NCI-H82 (cell line): ENCODE measurements at regions not wholly inside any gene's neighbourhood (a gene's known extent, or its start where the extent isn't known, plus 50 kb on each side); places are given as distances from the start of the nearest gene placed in this dataset.
"Not testable (repeated sequence)": the region's sequence is repeated elsewhere in the genome, so short reads cannot be mapped to it uniquely, and the experiment has no call there.

Source experiments
- DNase-seq: peaks from one replicate; lab custom pipeline; 2025; lab: John Stamatoyannopoulos, UW

- no peak for DNase-seq
These were observed 2425.1 kb upstream of the PCDH20 start for GRCh38 chr13:63840551-63841421.

DNA sequence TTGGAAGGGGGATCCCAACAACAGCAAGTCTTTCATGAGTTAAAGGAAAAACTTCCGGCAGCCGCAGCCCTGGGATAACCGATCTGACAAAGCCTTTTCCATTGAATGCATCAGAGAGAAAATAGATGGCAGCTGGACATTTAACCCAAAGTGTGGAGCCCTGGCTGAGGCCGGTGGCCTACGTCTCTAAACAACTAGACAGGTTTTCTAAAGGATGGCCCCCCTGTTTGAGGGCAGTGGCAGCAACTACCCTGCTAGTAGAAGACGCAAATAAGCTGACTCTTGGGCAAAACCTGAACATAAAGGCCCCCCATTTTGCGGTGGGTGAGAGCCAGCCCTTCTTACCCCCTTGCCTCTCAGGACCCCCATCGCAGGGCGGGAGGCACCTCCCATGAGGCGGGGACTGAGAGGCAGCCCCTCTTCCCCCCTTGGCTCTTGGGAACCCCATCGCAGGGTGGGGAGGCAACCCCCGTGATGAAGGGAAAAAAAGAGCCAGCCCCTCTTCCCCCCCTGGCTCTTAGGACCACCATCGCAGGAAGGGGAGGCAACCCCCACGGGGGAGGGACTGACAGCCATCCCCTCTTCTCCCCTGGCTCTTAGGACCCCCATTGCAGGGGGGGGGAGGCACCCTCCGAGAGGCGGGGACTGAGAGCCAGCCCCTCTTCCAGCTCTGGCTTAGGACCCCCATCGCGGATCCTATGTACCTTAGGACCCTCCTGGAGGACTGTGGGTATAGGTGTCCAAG is 2422.9 kb upstream of the PCDH20 start:
- no peak for DNase-seq

DNA sequence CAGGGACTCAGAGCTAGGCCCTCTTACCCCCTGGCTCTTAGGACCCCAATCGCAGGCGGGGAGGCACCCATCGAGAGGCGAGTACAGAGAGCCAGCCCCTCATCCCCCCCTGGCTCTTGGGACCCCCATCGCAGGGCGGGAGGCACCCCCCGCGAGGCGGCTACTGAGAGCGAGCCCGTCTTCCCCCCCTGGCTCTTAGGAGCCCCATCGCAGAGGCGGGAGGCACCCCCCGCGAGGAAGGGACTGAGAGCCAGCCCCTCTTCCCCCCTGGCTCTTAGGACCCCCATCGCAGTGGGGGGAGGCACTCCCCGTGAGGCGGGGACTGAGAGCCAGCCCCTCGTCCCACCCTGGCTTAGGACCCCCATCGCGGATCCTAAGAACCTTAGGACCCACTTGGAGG is 2422.1 kb upstream of the PCDH20 start:
- not testable (repeated sequence) for DNase-seq

GRCh38 chr13:63829609-63830008 is 2414.0 kb upstream of the PCDH20 start:
- DNase-seq = not testable (repeated sequence)

DNA sequence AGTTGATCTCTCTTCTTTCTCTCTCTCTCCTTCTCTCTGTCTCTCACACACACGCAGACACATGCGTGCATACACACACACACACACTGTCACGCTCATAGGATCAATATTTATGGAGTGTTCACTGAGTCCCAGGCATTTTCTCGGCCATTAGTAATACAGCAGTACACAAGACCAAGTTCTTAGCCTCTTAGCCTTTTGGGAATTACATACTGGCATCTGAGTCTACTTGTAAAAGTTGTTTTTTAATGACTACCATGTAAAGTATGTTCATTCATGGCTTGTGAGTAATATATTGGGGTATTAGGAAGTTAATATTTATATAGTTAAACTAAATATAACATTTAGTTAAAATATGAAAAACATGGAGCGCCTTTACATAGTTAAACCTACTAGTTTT is 2406.1 kb upstream of the PCDH20 start:
- DNase-seq = not testable (repeated sequence)

- DNase-seq = not testable (repeated sequence)
These were observed 2395.9 kb upstream of the PCDH20 start for GRCh38 chr13:63811428-63812004.

GRCh38 chr13:63791134-63791533 is 2375.5 kb upstream of the PCDH20 start:
- DNase-seq = not testable (repeated sequence)

GRCh38 chr13:63774133-63774532 is 2358.5 kb upstream of the PCDH20 start:
- no peak for DNase-seq

DNA sequence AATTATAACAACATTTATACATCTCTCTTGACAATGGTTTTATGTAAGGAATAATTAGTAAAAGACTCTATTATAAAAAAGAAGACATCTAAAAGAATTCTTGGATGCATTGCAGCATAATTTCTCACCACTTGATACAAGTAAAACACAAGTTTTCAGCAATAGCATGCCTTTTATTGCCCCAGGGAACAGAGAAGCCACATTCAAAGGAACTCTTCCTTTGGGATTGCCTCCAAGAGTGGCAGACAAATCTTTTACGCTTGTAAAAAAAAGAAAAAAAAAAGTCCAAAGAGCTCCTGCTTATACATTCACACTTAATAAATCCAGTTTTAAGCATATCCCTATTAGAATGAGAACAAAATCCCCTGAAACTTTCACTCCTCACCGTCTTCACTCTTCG is 2357.8 kb upstream of the PCDH20 start:
- no peak for DNase-seq

- not testable (repeated sequence) for DNase-seq
These were observed 2342.0 kb upstream of the PCDH20 start for GRCh38 chr13:63757683-63758082.

DNA sequence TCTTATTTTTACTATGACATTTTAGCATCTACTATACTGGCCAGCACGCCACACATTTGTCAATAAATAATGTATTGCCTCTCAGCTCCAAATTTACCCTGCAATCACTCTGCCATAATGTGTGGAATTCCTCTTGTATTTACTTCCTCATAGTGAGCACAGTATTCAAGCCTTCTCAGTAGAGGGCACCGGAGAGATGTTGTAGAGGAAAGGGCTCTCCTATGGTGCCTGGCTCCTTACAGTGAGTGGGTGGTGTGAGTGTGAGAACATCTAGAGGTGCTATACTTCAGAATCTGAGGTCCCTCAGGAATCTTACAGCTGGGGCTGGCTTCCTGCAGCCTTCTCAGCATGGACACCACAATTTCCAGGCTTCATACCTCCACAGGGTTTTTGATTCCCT is 2334.2 kb upstream of the PCDH20 start:
- not testable (repeated sequence) for DNase-seq

DNA sequence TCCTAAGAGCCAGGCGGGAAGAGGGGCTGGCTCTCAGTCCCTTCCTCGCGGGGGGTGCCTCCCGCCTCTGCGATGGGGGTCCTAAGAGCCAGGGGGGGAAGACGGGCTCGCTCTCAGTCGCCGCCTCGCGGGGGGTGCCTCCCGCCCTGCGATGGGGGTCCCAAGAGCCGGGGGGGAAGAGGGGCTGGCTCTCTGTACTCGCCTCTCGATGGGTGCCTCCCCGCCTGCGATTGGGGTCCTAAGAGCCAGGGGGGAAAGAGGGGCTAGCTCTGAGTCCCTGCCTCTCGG is 2326.1 kb upstream of the PCDH20 start:
- not testable (repeated sequence) for DNase-seq

- DNase-seq = no peak
These were observed 2325.6 kb upstream of the PCDH20 start for GRCh38 chr13:63741029-63741813.

DNA sequence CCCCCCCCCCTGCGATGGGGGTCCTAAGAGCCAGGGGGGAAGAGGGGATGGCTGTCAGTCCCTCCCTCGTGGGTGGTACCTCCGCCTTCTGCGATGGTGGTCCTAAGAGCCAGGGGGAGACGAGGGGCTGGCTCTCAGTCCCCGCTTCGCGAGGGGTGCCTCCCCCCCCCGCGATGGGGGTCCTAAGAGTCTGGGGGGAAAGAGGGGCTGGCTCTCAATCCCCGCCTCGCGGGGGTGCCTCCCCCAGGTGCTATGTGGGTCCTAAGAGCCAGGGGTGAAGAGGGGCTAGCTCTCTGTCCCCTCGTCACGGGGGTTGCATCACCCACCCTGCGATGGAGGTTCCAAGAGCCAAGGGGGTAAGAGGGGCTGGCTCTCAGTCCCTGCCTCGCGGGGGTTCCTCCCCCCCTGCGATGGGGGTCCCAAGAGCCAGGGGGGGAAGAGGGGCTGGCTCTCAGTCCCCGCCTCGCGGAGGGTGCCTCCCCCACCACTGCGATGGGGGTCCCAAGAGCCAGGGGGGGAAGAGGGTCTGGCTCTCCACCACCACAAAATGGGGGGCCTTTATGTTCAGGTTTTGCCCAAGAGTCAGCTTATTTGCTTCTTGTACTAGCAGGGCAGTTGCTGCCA is 2323.6 kb upstream of the PCDH20 start:
- DNase-seq = not testable (repeated sequence)

GRCh38 chr13:63737418-63737817 is 2321.8 kb upstream of the PCDH20 start:
- DNase-seq = no peak

DNA sequence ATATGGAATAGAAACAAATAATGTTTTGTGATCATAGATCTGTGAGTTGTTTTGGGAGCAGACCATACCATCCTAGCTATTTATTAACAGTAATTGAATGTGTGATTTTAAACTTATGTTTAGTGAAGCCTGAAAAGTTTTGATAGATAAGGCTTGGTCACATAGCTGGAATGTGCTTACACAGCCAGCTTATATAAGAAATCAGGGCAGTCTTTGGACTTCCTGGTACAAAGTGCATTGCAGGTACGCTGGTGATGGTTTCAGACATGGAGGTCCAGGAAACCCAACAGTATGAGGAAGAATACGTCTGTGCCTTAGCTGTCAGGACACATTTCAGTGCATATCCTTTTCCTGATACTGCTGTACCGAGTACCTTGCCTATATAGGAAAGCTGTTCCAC is 2316.2 kb upstream of the PCDH20 start:
- DNase-seq = no peak

DNA sequence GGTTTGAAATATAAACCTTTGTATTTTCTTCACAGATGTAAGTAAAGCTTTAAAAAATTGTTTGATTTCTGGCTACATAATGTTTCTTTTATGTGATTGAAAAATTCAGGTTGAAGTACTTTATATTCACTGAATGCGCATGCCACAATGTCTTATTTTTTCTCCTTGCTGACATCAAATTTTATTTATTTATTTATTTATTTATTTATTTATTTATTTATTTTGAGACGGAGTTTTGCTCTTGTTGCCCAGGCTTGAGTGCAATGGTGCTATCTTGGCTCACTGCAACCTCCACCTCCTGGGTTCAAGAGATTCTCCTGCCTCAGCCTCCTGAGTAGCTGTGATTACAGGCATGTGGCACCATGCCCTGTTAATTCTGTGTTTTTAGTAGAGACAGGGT is 2296.5 kb upstream of the PCDH20 start:
- DNase-seq = not testable (repeated sequence)

GRCh38 chr13:63706751-63707150 is 2291.1 kb upstream of the PCDH20 start:
- DNase-seq = no peak

DNA sequence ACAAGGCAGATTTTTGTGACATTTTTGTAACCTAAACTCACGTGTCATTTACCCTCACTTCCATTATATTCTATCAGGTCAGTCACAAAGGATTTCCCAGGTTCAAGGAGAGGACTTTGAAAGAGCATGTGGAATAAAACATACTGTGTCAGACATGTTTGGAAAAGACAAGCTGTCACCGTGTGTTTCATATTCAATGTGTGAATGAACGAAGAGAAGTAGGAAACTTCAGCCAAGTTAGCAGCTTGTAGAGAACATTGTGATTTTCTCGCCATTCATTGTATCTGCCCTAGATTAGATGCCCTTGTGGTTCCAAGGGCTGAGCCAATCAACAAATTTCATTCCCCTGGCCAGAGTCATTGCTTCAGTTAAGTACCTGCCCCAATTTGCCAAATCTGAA is 2288.9 kb upstream of the PCDH20 start:
- DNase-seq = no peak

DNA sequence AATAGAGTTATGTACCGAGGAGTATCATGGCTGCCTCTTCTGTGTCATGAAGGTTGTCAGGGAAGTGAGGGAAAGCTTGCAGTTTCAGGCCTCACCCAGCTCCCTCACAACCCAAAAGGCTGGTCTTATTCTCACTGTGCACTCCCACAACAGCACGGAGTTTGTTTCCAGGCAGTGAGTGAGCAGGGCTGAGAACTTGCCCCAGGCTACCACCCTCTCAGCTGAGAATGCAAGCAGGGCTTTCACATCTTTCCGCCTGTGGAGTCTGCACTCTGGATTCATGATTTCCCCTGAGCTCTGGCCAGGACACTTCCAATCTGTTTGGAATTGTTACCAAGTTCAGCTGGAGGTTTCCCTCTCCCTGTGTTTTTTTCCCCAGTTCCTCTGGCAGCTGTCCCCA is 2284.7 kb upstream of the PCDH20 start:
- DNase-seq = no peak

GRCh38 chr13:63699948-63700347 is 2284.3 kb upstream of the PCDH20 start:
- no peak for DNase-seq

GRCh38 chr13:63696055-63696454 is 2280.4 kb upstream of the PCDH20 start:
- DNase-seq = no peak
